ENCODE measurements at regions not wholly inside any gene's neighbourhood (a gene's known extent, or its start where the extent isn't known, plus 50 kb on each side); places are given as distances from the start of the nearest gene placed in this dataset.

DNA sequence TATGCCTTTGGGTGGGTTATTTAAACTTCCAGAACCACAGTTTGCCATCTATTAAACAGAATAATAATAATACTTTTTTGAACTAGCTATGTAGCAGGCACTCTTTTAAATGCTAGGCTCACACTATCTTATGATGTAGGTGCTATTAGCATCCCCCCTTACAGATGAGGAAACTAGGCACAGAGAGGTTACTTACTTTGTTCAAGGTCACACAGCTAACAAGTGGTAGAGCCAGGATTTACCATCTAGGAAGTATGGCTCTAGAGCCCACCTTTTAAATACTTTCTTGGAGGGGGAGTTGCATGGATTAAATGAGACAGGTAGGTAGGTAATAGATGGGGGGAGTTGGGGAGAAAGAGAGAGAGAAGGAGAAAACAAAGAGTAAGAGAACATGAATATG, 95.3 kb upstream of the NR3C1 start:
- TF ChIP-seq CTCF (IDR thresholded peaks at IDR 0.05 in 8 of 11, conservative IDR thresholded peaks at IDR 0.05 in 3 of 11) (no peak), POLR2AphosphoS5 (IDR thresholded peaks at IDR 0.05) (no peak)

Measured in spleen (tissue), 7 donors.